Activated T-cell treated with anti-CD3 and anti-CD28 coated beads, Interleukin-2, amount 50 U/mL, for 1 hour (primary cell): ENCODE measurements at regions not wholly inside any gene's neighbourhood (a gene's known extent, or its start where the extent isn't known, plus 50 kb on each side); places are given as distances from the start of the nearest gene placed in this dataset.
"Not testable (repeated sequence)": the region's sequence is repeated elsewhere in the genome, so short reads cannot be mapped to it uniquely, and the experiment has no call there.

Source experiments
- DNase-seq: peaks from one replicate; pipeline ENCODE4 v3.0.0-alpha.2; 2020

DNA sequence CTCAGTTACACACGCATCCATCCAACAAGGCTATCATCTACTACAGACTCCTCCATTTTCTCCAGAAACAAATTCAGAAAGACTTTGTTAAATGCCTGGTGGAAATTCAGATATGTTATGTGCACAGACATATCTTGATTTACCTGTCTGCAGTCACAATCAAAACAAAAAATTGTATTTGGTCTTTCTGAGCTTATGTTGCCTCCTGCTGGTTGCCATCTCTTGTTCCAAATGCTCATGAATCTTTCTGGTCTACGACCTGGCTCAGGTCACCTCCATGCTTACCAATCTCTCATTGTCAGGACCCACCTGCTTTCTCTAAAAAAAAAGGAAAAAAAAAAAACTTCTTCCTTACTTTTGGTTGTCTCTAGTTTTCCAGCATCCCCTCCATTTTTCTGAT lies 169.2 kb upstream of the PLXNC1 start:
- DNase-seq = no peak

DNA sequence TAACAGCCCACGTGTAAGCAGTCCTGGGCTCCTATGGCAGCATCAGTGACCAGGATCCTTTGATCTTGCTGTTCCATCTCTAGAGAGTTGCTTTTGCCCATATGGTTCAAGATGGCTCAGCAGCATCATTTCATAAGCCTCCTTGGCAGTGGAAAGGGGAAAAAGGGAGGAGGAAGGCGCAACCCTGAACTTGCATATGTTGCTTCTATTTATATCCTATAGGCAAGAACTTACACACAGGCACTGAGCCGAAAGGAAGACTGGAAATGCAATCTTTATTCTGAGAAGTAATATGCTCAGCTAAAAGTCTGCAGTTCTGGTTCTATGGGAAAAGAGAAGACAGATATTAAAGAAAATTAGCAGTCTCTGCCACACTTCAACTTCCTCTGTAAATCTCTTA lies 167.7 kb upstream of the PLXNC1 start:
- DNase-seq = no peak

DNA sequence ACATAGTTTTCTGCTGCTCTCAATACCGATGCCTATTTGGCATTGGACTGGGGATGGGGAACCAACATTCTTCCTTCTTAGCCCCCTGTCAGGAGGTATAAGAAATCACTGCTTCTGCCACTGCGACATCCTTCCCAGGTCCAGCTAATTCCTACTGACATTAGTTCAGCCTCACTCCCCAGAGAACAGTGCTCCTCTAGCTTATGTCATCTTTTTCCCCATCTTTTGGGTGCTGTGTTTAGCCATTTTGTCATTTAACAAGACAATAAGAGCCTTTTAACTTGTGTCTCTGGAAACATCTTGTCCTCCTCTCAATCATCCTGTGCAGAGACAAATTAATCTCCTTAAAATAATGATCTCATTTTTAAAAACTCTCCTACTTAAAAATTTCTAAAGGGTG lies 167.0 kb upstream of the PLXNC1 start:
- no peak for DNase-seq

DNA sequence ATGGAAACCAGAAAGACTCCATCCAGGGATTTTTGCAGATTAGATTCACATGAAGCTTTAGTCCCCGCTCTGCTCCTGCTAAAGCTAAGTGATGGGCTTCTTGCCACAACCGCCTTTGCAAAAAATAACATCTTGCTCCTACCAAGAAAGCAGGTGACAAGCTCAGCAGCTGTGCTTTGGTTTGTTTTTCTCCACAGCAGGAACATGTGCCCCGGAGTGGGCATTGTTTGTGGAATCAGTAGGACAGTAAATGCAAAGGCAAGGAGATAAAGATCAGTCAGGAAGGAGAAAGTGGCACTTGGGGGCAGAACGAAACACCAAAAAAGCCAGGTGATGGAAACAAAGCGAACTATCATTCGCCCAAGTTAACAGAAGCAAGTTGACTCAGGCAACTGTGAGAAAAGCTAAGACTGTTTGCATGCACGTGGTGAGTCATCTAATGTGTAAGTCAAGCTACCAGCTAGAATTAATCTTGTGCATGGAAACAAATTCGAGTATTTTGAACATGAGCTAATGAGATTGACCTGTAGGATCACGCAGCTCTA lies 165.5 kb upstream of the PLXNC1 start:
- no peak for DNase-seq

DNA sequence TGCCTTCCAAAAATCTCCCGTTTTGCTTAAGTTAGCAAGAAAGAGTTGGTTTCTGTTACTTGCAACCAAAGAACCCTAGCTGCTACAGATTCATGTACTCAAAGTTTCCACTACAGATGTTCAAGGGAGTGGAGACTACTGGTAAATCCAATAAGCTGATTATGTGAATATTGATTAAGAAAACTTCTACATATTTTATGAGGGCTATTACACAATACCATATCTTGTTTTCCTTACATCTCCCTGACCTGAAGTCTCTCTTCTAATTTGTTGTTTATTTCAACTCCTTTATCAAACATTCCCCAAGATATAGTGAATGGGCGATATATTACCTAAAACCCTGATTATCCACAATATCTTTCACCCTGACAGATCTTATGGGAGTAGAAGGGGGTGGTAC lies 164.4 kb upstream of the PLXNC1 start:
- DNase-seq = no peak

DNA sequence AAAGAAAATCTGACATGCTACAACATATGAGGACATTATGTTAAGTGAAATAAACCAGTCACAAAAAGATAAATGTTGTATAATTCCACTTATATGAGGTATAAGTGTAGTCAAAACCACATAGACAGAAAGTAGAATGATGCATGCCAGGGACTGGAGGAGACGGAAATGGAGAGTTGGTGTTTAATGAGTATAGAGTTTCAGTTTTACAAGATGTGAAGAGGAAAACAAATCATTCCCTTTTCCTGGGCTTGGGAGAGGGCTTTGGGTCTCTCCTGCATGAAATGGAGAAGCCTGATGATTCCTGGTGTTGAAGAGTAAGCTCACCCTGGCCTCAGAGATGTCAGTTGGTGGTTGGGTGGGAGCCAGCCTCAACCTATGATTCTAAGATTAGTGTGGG lies 158.4 kb upstream of the PLXNC1 start:
- no peak for DNase-seq

DNA sequence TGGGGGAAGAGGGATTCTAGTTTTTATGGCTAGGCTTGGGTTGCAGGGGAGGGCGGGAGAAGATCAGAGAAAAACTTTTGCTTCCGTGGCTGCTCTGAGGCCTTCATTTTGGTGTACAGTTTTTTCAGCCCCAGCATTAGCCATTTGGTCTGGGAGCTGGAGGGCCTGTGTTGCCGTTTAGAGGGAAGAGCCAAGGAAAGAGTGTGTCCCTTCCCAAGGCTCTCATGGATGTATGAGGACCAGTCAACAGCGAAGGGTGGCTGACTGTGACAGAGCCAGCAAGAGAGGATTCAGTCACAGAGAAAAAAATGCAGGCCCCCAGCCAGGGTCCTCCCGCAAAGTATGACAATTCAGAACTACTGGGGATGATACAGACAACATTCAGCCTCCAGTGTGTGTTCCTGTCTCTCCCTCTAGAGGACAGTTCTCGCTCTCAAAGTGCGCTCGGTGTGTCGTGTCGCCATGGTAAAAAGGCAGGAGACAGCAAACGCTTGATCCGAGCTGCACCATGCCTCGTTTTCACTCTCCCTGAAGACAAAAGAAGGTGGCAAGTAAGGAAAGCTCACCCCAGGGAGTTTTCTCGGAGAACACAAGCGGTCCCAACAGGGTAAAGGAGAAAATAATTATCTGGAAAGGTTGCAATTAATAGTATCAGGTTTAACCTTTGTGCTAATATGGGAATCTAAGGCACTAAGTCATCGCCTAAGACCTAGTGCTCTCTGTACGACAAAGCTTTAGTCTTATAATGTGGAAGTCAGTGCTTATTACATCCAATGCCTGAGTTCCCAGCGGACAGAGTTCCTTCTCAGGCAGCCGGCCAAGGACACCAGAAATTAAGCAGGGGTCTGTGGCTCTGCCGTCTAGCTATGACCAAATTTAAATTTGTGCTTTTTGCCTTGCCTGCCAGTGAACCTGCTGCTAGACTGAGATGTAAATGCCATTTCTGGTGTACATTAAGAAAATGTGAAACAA lies 157.3 kb upstream of the PLXNC1 start:
- DNase-seq = no peak

DNA sequence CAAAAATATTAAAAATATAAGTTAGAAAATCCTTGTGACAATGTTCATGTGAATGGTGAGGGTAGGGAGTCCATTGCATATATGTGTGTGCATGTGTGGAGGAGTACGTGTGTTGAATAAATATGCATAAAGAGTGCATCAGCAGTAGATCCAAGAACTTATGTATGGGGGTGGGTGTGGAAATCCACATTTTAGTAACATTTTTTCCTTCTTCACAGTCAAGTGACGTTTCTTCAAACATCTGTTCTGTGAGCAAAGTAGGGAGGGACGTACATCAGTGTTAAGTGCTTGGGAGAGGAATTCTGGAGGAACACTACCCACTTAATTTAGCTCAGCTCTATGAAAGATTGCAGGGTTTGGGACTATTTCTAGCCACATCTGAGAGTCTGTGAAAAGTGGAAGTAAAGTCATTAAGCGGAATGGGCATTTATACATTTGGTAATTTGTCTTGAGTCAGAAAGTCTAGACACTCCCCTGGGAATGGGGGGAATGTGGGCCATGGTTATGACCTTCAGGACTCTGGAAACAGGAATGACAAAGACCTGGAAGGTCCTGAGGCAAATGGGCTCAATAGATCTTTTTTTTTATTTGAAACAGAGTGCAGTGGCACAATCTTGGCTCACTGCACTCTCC lies 156.4 kb upstream of the PLXNC1 start:
- no peak for DNase-seq

DNA sequence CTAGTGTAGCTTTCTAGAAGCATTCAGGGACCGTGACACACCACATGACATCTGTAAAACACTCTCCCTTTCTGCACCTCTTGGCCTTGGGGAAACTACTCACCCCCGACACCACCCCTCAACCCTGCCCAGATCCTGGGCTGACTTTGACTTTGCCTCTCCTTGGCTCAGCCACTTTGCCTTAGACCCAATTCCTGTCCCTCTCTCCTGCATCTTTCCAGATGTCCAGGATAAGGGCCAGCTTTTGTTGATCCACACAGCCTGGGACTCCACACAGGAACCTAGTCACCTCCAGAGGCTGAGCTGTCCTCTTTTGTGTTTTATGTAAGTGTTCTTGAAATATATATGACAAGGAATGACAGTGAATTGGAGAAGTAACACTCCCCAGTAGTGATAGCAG lies 153.7 kb upstream of the PLXNC1 start:
- DNase-seq = no peak

DNA sequence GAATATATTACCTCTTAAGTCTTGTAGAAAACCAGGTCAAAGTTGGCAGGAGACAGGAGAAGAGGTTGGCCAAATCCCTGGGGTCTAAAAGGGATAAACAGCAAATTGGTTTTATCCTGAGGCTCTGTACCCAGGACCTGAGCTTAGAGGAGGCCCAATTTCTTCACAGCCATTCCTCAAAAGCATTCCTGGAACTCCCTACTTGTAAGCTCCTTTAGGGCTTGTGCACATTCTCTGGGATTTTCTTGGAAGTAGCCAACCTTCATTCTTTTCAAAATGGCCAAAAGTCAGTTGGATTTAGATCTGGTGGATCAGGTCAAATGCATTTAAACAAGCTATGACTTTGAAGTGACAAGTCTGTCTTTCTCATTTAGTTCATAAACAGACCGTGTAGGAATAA lies 152.1 kb upstream of the PLXNC1 start:
- DNase-seq = no peak

DNA sequence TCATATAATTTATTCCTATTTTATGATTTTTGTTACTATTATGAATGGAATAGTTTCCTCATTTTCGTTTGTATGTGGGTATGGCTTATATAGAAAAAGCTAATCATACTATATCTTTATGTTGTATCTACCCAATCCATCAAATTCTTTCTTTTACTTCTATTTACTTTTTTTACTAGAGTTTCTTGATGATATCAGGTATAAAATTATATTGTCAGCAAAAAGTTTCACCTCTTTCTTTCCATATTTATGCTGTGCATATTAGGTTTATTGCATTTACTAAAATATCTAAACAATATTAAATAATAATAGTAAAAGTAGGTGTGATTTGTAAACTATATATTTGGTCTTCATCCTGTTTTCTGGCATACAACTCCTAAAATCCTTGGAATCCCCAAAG lies 146.7 kb upstream of the PLXNC1 start:
- no peak for DNase-seq

DNA sequence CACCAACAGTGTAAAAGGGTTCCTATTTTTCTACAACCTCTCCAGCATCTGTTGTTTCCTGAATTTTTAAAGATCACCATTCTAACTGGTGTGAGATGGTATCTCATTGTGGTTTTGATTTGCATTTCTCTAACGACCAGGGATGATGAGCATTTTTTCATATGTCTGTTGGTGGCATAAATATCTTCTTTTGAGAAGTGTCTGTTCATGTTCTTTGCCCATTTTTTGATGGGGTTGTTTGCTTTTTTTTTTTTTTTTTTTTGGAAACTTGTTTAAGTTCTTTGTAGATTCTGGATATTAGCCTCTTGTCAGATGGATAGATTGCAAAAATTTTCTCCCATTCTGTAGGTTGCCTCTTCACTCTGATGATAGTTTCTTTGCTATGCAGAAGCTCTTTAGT lies 145.5 kb upstream of the PLXNC1 start:
- not testable (repeated sequence) for DNase-seq

DNA sequence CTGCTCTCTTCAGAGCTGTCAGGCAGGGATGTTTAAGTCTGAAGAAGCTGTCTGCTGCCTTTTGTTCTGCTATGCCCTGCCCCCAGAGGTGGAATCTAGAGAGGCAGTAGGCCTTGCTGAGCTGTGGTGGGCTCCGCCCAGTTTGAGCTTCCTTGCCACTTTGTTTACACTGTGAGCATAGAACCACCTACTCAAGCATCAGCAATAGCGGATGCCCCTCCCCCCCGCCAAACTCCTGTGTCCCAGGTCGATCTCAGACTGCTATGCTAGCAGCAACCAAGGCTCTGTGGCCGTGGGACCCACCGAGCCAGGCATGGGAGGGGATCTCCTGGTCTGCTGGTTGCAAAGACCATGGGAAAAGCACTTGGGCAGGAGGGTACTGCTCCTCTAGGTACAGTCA lies 140.5 kb upstream of the PLXNC1 start:
- DNase-seq = peak; percentile 44

DNA sequence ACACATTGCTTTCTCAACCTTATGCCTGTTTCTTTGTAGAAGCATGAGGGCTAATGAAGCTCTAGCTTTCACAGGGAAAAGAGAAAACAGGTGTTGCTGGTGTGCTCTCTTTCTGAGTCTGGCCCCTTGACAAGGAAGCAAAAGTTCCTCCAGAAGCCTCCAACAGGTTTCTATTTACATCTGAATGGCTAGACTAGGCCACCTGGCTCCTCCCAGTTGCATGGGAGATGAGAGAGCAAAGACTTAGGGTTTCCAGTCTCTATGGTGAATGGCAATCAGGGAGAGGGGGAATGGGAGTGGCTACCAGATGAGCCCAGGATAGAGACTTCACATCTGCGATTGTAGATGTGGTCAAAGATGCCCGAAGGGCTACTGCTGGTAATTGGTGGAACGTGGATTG lies 138.1 kb upstream of the PLXNC1 start:
- no peak for DNase-seq

DNA sequence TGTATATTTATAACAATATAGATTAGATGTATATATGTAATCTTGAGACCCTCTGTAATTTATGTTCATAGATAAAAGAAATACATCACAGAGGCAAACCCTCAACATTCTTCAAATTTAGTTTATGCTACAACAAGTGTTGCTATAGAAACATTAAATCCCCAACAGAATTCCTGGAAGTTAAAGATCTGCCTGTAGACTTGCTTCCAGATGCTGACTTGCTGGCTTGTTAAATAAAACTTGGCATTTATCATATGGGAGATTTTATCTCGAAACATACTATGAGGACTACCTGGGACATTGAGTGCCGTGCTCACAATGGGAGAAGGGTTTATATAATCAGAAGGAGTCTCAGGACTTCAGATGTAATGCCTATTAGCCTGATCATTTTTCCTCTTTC lies 136.3 kb upstream of the PLXNC1 start:
- DNase-seq = no peak

DNA sequence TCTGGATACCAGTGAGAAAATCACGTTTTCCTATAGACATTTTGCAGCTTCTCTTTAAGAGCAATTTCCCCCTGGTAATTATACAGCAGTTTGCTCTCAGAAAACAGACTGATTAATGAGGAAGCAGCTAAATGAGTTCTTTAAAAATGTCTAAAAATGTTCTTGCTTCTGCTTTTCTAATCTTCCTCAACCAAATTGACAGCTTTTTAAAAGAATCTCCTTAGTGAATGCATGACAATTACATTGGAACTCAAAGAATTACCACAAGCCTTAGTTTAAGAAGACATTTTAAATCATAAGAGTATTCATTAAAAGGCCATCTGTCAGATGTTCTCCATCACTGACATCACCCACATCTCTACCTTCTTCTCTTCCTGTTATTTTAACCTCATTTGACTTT lies 135.8 kb upstream of the PLXNC1 start:
- no peak for DNase-seq

DNA sequence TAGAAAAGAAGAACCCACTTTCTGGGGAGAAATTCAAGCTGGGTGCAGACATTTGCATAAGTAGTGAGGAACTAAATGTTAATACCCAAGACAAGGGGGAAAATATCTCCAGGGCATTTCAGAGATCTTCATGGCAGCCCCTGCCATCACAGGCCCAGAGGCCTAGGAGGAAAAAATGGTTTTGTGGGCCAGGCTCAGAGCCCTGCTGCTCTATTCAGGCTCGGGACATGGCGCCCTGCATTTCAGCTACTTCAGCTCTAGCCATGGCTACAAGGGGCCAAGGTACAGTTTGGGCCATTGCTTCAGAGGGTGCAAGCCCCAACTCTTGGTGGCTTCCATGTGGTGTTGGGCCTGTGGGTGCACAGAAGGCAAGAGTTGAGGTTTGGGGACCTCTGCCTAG lies 131.1 kb upstream of the PLXNC1 start:
- not testable (repeated sequence) for DNase-seq

DNA sequence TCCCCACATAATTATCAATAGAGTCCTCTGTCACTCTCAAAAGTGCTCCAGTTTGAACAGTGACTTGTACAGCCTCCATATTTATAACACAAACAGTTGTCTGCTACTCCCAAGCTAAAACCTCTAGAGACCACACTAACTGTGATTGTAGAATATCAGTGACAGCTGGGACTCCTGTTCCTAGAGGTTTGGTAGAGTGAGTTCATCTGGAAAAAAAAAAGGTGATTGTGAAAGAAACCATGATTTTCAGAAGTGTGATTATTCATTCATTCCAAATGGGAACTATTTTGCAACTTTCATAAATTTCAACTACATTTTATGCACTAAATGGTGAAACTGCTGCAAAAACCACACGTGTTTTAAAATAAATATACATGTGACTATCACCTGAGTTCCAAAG lies 128.0 kb upstream of the PLXNC1 start:
- DNase-seq = no peak

DNA sequence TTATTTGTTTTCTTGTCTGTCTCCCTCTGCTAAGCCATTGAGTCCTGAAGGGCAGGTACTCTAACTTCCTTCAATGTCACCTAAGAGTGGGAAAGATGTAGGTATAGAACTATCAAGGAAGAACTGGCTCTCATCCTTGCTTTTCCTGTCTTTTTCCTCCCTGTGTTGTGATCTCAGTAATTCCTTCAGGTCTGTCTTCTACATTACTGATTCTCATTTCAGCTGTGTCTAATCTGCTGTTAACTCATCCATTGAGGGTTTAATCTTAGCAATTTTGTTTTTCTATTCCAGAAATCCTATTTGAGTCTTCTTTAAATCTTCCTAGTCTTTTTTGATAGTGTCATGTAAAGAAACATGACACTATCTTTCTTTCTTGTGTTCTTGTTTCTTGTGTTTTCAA lies 124.5 kb upstream of the PLXNC1 start:
- no peak for DNase-seq

DNA sequence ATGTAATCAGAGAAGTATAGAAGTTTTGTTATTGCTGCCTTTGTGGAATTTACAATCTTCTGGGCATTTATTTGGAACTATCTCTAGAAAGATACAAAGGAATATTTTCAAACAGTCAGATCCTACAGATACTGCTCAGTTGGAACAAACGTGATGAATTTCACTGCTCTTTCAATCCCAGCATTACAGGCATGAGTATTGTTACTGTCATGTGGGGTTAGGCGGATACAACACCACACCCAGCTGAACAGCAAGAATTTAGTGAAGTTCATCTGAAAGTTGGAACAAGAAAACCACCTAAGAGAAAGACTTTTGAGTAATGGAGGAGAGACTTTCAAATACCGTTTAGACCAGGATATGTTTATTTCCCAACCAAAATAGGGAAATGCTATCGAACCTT lies 123.3 kb upstream of the PLXNC1 start:
- no peak for DNase-seq

DNA sequence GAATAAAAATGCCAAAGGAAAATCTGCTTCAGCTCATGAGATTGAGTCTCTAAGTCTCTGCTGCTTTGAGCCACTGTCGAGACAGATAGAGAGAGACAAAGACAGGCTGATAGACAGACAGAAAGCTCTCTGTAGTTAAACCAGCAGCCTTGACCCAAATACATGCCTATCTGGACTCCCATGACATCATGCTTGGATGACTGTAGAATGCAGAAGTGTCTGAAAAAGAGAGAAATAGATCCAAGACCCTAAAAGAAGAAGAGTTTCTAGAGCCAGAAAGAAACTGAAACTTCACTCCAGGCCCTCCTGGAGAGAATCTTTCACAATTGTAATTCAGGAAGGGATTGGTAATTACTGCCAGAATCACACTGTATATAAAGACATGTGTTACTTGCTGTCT lies 122.6 kb upstream of the PLXNC1 start:
- DNase-seq = no peak

DNA sequence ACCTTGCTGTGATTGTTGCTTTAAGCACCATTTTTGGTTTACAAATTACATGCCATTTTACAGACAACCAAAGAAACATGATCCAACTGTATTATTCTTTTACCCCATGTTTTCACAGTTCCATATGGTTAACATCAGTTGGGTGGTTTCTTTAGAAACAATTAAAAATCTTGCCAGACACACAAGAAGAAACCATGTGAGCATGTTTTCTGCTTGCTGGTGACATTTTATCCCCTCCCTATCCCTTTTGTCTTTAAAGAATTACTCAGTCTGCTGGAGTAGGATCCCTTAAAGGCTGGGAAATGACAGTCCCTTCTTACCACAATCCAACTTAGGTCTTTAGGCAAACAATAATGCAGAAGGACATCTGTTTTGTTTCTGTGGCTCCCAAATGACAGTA lies 121.8 kb upstream of the PLXNC1 start:
- no peak for DNase-seq

DNA sequence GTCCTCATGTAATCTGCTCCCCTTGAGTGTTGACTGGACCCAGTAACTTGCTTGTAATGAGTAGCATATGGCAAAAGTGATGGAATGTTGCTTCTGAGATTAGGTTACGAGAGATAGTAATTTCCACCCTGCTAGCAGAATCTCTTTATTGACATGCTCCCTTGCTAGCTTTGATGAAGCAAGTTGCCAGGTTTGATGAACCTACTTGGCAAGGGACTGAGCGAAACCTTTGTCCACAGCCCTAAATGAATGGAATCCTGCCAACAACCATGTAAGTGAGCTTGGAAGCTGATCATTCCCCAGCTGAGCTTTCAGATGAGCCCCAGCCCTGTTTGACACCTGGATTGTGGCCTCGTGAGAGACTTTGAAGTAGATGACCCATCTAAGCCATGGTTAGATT lies 120.8 kb upstream of the PLXNC1 start:
- no peak for DNase-seq

DNA sequence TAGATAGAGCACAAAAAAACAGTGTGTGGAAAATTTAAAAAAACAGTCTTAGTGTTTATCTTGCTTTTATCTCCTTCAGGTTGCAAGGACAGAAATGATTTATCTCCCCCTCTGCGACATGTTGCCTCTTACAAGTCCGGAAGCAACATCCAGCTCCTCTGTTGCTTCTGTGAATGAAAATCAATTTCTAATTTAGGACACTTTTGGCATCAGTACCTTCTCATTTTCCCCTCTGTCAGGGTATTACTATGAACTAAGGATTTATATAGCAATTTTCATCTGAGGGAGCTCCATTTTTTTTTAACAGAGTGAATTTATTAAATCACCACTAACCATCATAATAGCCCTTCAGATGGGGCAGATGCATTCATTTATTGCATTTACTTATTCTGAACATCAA lies 116.6 kb upstream of the PLXNC1 start:
- DNase-seq = no peak
